A673 (cell line): ENCODE measurements at regions not wholly inside any gene's neighbourhood (a gene's known extent, or its start where the extent isn't known, plus 50 kb on each side); places are given as distances from the start of the nearest gene placed in this dataset.
A peak's percentile ranks its signal among the peaks of the same experiment; 100 is the strongest.

Source experiments
- BruUV-seq: library from RNA; stranded (reverse); fragments of 400-500 nt; replicated peaks from 2 replicates; lab custom pipeline; 2021; lab: Mats Ljungman, UMichigan
- CTCF ChIA-PET: fragments of 300-600 bp; sonication (Branson Sonifier 250); formaldehyde crosslinking; loops from one replicate; lab custom pipeline; 2022; ENCODE audit warnings: antibody characterized with exemption; lab: Charles Lee
- POLR2A ChIA-PET: fragments of 300-600 bp; sonication (Branson Sonifier 250); formaldehyde crosslinking; loops from one replicate; lab custom pipeline; 2022; ENCODE audit warnings: antibody characterized with exemption; ENCODE audit not compliant: low non-redundant PET; lab: Charles Lee
- DNase-seq: peaks from one replicate; pipeline ENCODE4 v3.0.0-alpha.2; 2015; ENCODE audit warnings: low spot score
- H3K27ac ChIP-seq: fragments of 200-600 bp; sonication (generic); 2 replicates; pipeline ENCODE4 v1.5.1; 2016; ENCODE audit warnings: mixed run types, low read depth, mild to moderate bottlenecking, mixed read lengths, antibody characterized with exemption, low read length; ENCODE audit not compliant: poor library complexity, severe bottlenecking
- H3K27me3 ChIP-seq: fragments of 200-600 bp; sonication (generic); replicated peaks from 2 replicates; pipeline ENCODE4 v1.6.1; 2017; ENCODE audit warnings: mixed run types, low read depth, mild to moderate bottlenecking, mixed read lengths, antibody characterized with exemption, low read length; ENCODE audit not compliant: insufficient read depth, poor library complexity
- H3K36me3 ChIP-seq: fragments of 200-600 bp; sonication (generic); 2 replicates; pipeline ENCODE4 v1.6.1; 2016; ENCODE audit warnings: mixed run types, mild to moderate bottlenecking, mixed read lengths, antibody characterized with exemption, low read length; ENCODE audit not compliant: insufficient read depth, poor library complexity, severe bottlenecking
- H3K4me1 ChIP-seq: fragments of 200-600 bp; sonication (generic); 2 replicates; pipeline ENCODE4 v1.6.1; 2017; ENCODE audit warnings: mixed run types, mild to moderate bottlenecking, mixed read lengths, antibody characterized with exemption, low read length; ENCODE audit not compliant: insufficient read depth, poor library complexity, severe bottlenecking
- H3K4me3 ChIP-seq: fragments of 200-600 bp; sonication (generic); 2 replicates; pipeline ENCODE4 v1.5.1; 2016; ENCODE audit warnings: low read depth, mixed run types, mild to moderate bottlenecking, mixed read lengths, low read length; ENCODE audit not compliant: poor library complexity, severe bottlenecking
- H3K9me3 ChIP-seq: fragments of 200-600 bp; sonication (generic); 2 replicates; pipeline ENCODE4 v1.6.1; 2016; ENCODE audit warnings: mixed run types, low read depth, mild to moderate bottlenecking, mixed read lengths, antibody characterized with exemption, low read length; ENCODE audit not compliant: poor library complexity, severe bottlenecking
- CTCF ChIP-seq: fragments of 300-800, 200-600 bp; sonication (generic); conservative IDR thresholded peaks from 2 replicates; pipeline ENCODE4 v1.5.1; 2017; ENCODE audit warnings: low read depth, mild to moderate bottlenecking, antibody characterized with exemption, low read length, moderate library complexity, mixed read lengths
- EZH2 ChIP-seq: fragments of 200-600 bp; sonication (generic); IDR thresholded peaks from 2 replicates; pipeline ENCODE4 v1.6.1; 2017; ENCODE audit warnings: borderline replicate concordance, low read depth, mild to moderate bottlenecking, mixed read lengths, antibody characterized with exemption, low read length; ENCODE audit not compliant: poor library complexity, severe bottlenecking
- intact Hi-C: fragments of 100-400 bp; cut with micrococcal nuclease; formaldehyde crosslinking; loops from one replicate; pipeline ENCODE4 v1.10.0; 2022; ENCODE audit not compliant: unreplicated experiment

- Histone ChIP-seq H3K27ac (no peak overlapping the region), H3K36me3 (no peaks in the 10 kb centered on the region), H3K9me3 (no peaks in the 10 kb centered on the region), H3K4me3 (no peak overlapping the region), H3K4me1 (no peaks in the 10 kb centered on the region), H3K27me3 (no peaks in the 10 kb centered on the region)
- intact Hi-C loops: no loop called here
- no peak for DNase-seq
- POLR2A ChIA-PET: no interaction called here
- TF ChIP-seq CTCF: no peak
- BruUV-seq: no TSS peak
- CTCF ChIA-PET: no interaction called here
Measured at GRCh38 chr13:83710133-83710515, 172.2 kb downstream of the SLITRK1 start.

- no TSS peak for BruUV-seq
- Histone ChIP-seq H3K4me1 (no peaks in the 10 kb centered on the region), H3K9me3 (no peaks in the 10 kb centered on the region), H3K27ac (no peak overlapping the region), H3K36me3 (no peaks in the 10 kb centered on the region), H3K27me3 (no peaks in the 10 kb centered on the region), H3K4me3 (no peak overlapping the region)
- DNase-seq: no peak
- intact Hi-C loops: no loop called here
- POLR2A ChIA-PET: no interaction called here
- CTCF ChIA-PET: no interaction called here
- TF ChIP-seq EZH2 (no peak), CTCF (no peak)
Measured at GRCh38 chr13:83709426-83710132, 172.7 kb downstream of the SLITRK1 start.

- Histone ChIP-seq H3K4me1 (no peaks in the 10 kb centered on the region), H3K27ac (no peak overlapping the region), H3K27me3 (no peaks in the 10 kb centered on the region), H3K4me3 (no peak overlapping the region), H3K9me3 (no peaks in the 10 kb centered on the region), H3K36me3 (no peaks in the 10 kb centered on the region)
- DNase-seq: peak; percentile 31
- ChIA-PET CTCF (no interaction called here), POLR2A (no interaction called here)
- BruUV-seq: no TSS peak
- intact Hi-C loops: no loop called here
- no peak for TF ChIP-seq CTCF
- no peak for TF ChIP-seq EZH2
Measured at GRCh38 chr13:83702021-83702420, 180.3 kb downstream of the SLITRK1 start.
